ENCODE measurements at regions not wholly inside any gene's neighbourhood (a gene's known extent, or its start where the extent isn't known, plus 50 kb on each side); places are given as distances from the start of the nearest gene placed in this dataset.

GRCh38 chr7:106405697-106406141 is 120.9 kb upstream of the NAMPT start:
- BruUV-seq (replicated peaks): no TSS peak
- Histone ChIP-seq H3K27me3 (ENCODE audit: control insufficient read depth in 1 of 2, insufficient read depth in 2 of 2, low read length in 2 of 2) (no peaks in the 10 kb centered on the region), H3K79me2 (ENCODE audit: insufficient read depth, low read length) (no peaks in the 10 kb centered on the region), H3K27ac (ENCODE audit: extremely low read length, insufficient read depth, low read length) (no peak overlapping the region), H3K4me1 (ENCODE audit: insufficient read depth, low read length) (no peaks in the 10 kb centered on the region), H3K9me3 (ENCODE audit: low read length) (no peaks in the 10 kb centered on the region), H3K4me2 (ENCODE audit: low read depth, low read length) (no peak overlapping the region), H4K20me1 (ENCODE audit: insufficient read depth, low read length) (no peaks in the 10 kb centered on the region), H3K4me3 (replicated peaks in 1 of 3; ENCODE audit: insufficient read depth in 1 of 3, low read depth in 2 of 3, low read length in 3 of 3) (no peak overlapping the region), H3K36me3 (replicated peaks in 1 of 2; ENCODE audit: control insufficient read depth in 1 of 2, insufficient read depth in 2 of 2, low read length in 2 of 2) (no peaks in the 10 kb centered on the region), H3K9ac (ENCODE audit: insufficient read depth, low read depth, low read length) (no peak overlapping the region), H2AFZ (ENCODE audit: low read length) (no peak overlapping the region)
- in situ Hi-C loops (cut with HindIII; ENCODE audit: extremely low pct_ligation_motif_present, low pct_unique_long_range_greater_than_20kb): no loop called here
- no peak for ATAC-seq
- ChIA-PET POLR2A (no interaction called here), CTCF (ENCODE audit: low intra/inter-chr PET ratio, low total read pairs) (no interaction called here)
- intact Hi-C loops (cut with micrococcal nuclease; ENCODE audit: unreplicated experiment): no loop called here
- no peak for FAIRE-seq
- DNase-seq (ENCODE audit: low spot score): no peak
- WGBS (ENCODE audit: low lambda C conversion rate): no CpG with 5 or more reads among the region's 1 CpG
- no peak for TF ChIP-seq PHB2 (IDR thresholded peaks at IDR 0.05; ENCODE audit: partially characterized antibody)
- TF ChIP-seq EZH2 (conservative IDR thresholded peaks at IDR 0.05; ENCODE audit: low read depth, low read length): no peak
- TF ChIP-seq BCLAF1 (IDR thresholded peaks at IDR 0.05): no peak
- no peak for TF ChIP-seq FOXA3 (CRISPR knock-in tag; IDR thresholded peaks at IDR 0.05)
- no peak for TF ChIP-seq PAWR (CRISPR knock-in tag; IDR thresholded peaks at IDR 0.05; ENCODE audit: borderline replicate concordance)
- TF ChIP-seq KLF16 (CRISPR knock-in tag; IDR thresholded peaks at IDR 0.05): no peak
- no peak for TF ChIP-seq ZNF749 (CRISPR knock-in tag; IDR thresholded peaks at IDR 0.05; ENCODE audit: borderline replicate concordance)
- no peak for TF ChIP-seq GFI1 (CRISPR knock-in tag; IDR thresholded peaks at IDR 0.05; ENCODE audit: borderline replicate concordance)
- no peak for TF ChIP-seq KDM3A (CRISPR knock-in tag; IDR thresholded peaks at IDR 0.05; ENCODE audit: low read depth)
- TF ChIP-seq DBP (CRISPR knock-in tag; IDR thresholded peaks at IDR 0.05; ENCODE audit: not compliant biosample characterization): no peak
- no peak for TF ChIP-seq GRHL1 (CRISPR knock-in tag; conservative IDR thresholded peaks at IDR 0.05)
- TF ChIP-seq KDM4B (CRISPR knock-in tag; IDR thresholded peaks at IDR 0.05): no peak
- no peak for TF ChIP-seq RFX3 (CRISPR knock-in tag; IDR thresholded peaks at IDR 0.05)
- no peak for TF ChIP-seq AHDC1 (CRISPR knock-in tag; IDR thresholded peaks at IDR 0.05; ENCODE audit: borderline replicate concordance)
- no peak for TF ChIP-seq ZSCAN25 (CRISPR knock-in tag; IDR thresholded peaks at IDR 0.05)

Data from HepG2 (cell line).